Activated B cell treated with CpG ODN at 0.5 μM for 24 hours (primary cell): ENCODE measurements at regions not wholly inside any gene's neighbourhood (a gene's known extent, or its start where the extent isn't known, plus 50 kb on each side); places are given as distances from the start of the nearest gene placed in this dataset.

Experiments used
- ATAC-seq: fragments of 200-7000 bp; cut with Tn5 transposase; one replicate; pipeline ENCODE4 v1.10.0; 2021; ENCODE audit warnings: low read depth, mild to moderate bottlenecking, moderate library complexity
- CTCF ChIA-PET: fragments of 350-600 bp; sonication (Branson Sonifier 250); formaldehyde crosslinking; loops from one replicate; lab custom pipeline; 2021; ENCODE audit warnings: antibody characterized with exemption; lab: Charles Lee
- POLR2A ChIA-PET: fragments of 350-600 bp; sonication (Branson Sonifier 250); formaldehyde crosslinking; loops from one replicate; lab custom pipeline; 2021; ENCODE audit warnings: antibody characterized with exemption; lab: Charles Lee
- DNase-seq: peaks from one replicate; pipeline ENCODE4 v3.0.0; 2022
- H3K27ac Mint-ChIP-seq: one replicate; pipeline ENCODE4 v1.8.0; 2020; ENCODE audit warnings: mixed read lengths
- H3K27me3 Mint-ChIP-seq: one replicate; pipeline ENCODE4 v1.8.0; 2021; ENCODE audit warnings: mixed read lengths
- H3K36me3 Mint-ChIP-seq: one replicate; pipeline ENCODE4 v1.8.0; 2021; ENCODE audit warnings: low read depth, mixed read lengths
- H3K4me1 Mint-ChIP-seq: one replicate; pipeline ENCODE4 v1.8.0; 2021; ENCODE audit warnings: mixed read lengths
- H3K4me3 Mint-ChIP-seq: one replicate; pipeline ENCODE4 v1.8.0; 2020; ENCODE audit warnings: mild to moderate bottlenecking, mixed read lengths
- H3K9me3 Mint-ChIP-seq: one replicate; pipeline ENCODE4 v1.8.0; 2020; ENCODE audit warnings: mixed read lengths
- intact Hi-C: fragments of 100-400 bp; cut with micrococcal nuclease; formaldehyde crosslinking; loops from one replicate; pipeline ENCODE4 v1.15.1; 2024
- TF ChIP-seq, protein P1 (sequence below): fragments of 200-600 bp; IDR thresholded peaks from one replicate; pipeline ENCODE4 v1.8.0; 2022; ENCODE audit warnings: antibody characterized with exemption, mild to moderate bottlenecking

DNA sequence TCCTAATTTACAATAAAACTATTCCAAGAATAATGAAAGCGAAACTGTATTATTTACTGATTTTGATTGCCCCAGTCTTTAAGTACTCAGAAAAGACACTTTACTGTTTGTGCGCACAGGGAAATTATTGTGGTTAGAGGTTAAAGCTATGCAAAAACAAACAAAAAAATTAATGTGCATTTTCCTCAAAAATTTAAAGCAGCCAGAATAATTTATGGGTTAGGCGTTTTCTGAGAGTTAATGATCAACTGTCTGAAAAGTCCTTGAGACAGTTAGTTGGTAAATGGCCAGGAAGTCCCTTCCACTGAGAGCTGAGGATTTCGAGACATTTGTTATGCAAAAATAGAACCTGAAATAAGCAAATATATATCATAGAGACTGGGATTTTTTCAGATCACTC lies 143.3 kb downstream of the IRS1 start:
- no peak overlapping the region for H3K4me3 Mint-ChIP-seq
- intact Hi-C loops, result no loop called here
- CTCF ChIA-PET, result no interaction called here
- H3K27ac Mint-ChIP-seq, result no peak overlapping the region
- H3K36me3 Mint-ChIP-seq, result no peaks in the 10 kb centered on the region
- H3K4me1 Mint-ChIP-seq, result no peaks in the 10 kb centered on the region
- H3K9me3 Mint-ChIP-seq, result no peaks in the 10 kb centered on the region
- ATAC-seq, result no peak
- DNase-seq, result no peak
- H3K27me3 Mint-ChIP-seq, result peaks cover 4% of the 10 kb centered on the region
- TF ChIP-seq, protein P1, sequence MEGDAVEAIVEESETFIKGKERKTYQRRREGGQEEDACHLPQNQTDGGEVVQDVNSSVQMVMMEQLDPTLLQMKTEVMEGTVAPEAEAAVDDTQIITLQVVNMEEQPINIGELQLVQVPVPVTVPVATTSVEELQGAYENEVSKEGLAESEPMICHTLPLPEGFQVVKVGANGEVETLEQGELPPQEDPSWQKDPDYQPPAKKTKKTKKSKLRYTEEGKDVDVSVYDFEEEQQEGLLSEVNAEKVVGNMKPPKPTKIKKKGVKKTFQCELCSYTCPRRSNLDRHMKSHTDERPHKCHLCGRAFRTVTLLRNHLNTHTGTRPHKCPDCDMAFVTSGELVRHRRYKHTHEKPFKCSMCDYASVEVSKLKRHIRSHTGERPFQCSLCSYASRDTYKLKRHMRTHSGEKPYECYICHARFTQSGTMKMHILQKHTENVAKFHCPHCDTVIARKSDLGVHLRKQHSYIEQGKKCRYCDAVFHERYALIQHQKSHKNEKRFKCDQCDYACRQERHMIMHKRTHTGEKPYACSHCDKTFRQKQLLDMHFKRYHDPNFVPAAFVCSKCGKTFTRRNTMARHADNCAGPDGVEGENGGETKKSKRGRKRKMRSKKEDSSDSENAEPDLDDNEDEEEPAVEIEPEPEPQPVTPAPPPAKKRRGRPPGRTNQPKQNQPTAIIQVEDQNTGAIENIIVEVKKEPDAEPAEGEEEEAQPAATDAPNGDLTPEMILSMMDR, result no peak
- POLR2A ChIA-PET, result no interaction called here

DNA sequence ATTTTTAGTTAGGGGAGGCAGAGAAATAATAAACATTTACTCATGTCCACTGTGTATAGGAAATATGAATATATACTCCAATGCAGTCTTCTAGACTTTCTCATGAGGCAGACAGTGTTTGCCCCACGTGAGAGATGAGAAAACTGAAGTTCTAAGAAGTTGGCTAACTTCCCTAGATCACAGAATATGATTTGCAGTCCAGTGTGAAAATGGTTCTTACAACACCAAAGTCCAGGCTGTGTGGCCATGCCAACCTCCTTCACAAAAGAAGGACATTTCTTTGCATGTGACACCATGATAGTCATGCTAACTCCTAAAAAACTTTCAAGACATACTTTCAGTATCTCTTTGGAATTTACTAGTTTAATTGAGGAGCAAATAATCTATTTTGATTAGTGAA lies 143.7 kb downstream of the IRS1 start:
- H3K4me3 Mint-ChIP-seq, result no peak overlapping the region
- no peaks in the 10 kb centered on the region for H3K36me3 Mint-ChIP-seq
- no peak for ATAC-seq
- no peak for DNase-seq
- POLR2A ChIA-PET, result no interaction called here
- CTCF ChIA-PET, result no interaction called here
- no peaks in the 10 kb centered on the region for H3K4me1 Mint-ChIP-seq
- no peaks in the 10 kb centered on the region for H3K9me3 Mint-ChIP-seq
- intact Hi-C loops, result no loop called here
- TF ChIP-seq, protein P1, result no peak
- peaks cover 8% of the 10 kb centered on the region for H3K27me3 Mint-ChIP-seq
- no peak overlapping the region for H3K27ac Mint-ChIP-seq

DNA sequence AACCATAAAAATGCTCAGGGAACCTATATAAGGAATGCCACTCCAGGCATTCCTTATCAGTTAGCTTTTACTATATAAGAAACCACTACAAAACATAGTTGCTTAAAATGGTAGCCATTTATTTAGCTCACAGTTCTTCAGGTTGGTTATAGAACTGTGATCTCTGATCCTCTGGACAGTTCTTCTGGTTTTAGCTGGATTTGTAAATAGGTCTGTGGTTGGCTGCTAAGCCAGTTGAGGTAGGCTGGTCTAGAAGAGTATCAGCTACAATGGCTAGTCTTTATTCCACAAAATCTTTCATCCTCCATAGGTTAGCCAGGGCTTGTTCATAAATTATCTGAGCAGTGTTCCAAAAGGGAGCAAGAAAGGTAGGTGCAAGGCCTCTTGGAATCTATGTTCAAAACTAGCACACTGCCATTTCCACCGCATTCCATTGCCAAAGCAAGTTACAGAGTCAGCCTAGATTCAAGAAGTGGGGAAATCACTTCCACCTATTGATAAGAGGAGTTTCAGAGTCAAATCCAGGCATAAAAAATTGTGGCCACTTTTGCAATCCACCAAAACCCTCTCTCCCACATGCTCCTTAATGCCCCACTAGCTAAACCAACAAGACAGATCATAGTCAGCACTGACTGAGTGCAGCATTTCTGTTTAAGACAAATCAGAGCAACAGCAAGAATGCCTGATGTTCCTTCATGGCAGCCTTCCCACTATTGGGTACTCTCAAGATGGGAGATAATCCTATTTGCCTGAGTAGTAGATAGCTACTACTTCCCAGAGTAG lies 146.4 kb downstream of the IRS1 start:
- POLR2A ChIA-PET, result no interaction called here
- peaks cover 23% of the 10 kb centered on the region for H3K27me3 Mint-ChIP-seq
- TF ChIP-seq, protein P1, result no peak
- no peaks in the 10 kb centered on the region for H3K36me3 Mint-ChIP-seq
- no peak for ATAC-seq
- H3K27ac Mint-ChIP-seq, result no peak overlapping the region
- DNase-seq, result no peak
- H3K4me1 Mint-ChIP-seq, result no peaks in the 10 kb centered on the region
- H3K9me3 Mint-ChIP-seq, result peaks cover 10% of the 10 kb centered on the region
- H3K4me3 Mint-ChIP-seq, result no peak overlapping the region
- intact Hi-C loops, result no loop called here
- CTCF ChIA-PET, result no interaction called here

DNA sequence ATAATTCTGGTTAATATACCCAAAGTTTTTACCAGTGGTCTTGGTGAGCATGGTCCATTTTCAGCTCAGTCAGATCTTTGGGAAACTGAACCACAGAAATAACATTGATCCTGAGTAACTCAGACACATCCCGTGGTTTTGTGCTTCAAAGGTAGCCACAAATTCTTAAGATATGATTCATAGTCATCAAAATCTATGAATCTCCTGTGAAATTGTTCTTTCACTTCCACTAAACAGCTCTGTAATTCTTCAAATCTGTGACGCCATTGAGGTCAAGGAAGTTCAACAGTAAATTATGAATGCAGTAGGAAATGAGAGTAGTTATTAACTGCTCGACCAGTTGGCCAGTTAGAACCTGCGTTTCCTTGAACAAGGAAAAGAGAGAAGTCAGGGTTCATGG lies 147.3 kb downstream of the IRS1 start:
- H3K4me3 Mint-ChIP-seq, result no peak overlapping the region
- H3K36me3 Mint-ChIP-seq, result no peaks in the 10 kb centered on the region
- H3K9me3 Mint-ChIP-seq, result peaks cover 10% of the 10 kb centered on the region
- no peak for ATAC-seq
- ChIA-PET CTCF (no interaction called here), POLR2A (no interaction called here)
- DNase-seq, result no peak
- TF ChIP-seq, protein P1, result no peak
- no peak overlapping the region for H3K27ac Mint-ChIP-seq
- intact Hi-C loops, result no loop called here
- no peaks in the 10 kb centered on the region for H3K4me1 Mint-ChIP-seq
- peaks cover 23% of the 10 kb centered on the region for H3K27me3 Mint-ChIP-seq

DNA sequence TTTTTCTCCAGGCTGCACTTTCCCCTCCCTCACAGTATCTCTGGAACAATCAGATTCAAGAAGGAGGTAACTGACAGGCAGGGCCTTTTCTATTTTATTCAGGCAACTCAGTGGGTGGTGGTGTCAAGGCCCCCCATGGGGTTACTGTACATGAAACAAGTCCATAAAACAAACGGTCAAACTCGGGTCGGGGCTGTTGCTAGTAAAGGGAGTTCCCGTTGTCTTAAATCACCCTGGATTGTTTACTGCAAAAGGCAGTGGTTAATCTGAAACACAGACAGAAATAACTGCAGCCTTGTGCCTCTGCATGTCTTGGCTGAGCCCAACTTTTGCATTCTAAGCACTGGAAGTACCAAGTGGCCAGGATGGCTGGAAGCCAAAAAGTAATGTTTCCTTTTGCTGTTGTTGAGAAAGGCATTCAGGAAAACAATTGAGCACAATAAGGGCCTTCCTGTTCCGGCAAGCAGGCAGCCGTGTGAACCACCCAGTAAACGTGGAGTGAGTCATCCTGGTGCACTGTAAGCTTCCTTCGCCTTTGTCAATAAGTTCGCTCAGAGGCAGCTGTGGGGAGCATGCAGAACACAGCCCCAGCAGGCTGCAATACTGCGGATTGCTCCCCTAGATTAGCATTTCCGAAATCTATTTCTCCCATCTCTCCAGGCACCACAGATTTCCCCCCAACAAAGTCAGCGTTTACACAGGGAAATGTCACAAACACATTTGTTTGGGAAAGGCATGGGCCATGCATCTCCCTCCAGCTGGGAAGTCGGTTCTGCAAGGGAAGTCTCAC lies 149.6 kb downstream of the IRS1 start:
- H3K4me3 Mint-ChIP-seq, result no peak overlapping the region
- TF ChIP-seq, protein P1, result no peak
- no peak for DNase-seq
- ATAC-seq, result no peak
- intact Hi-C loops, result no loop called here
- peaks cover 10% of the 10 kb centered on the region for H3K9me3 Mint-ChIP-seq
- H3K27me3 Mint-ChIP-seq, result peaks cover 27% of the 10 kb centered on the region
- CTCF ChIA-PET, result no interaction called here
- H3K27ac Mint-ChIP-seq, result no peak overlapping the region
- POLR2A ChIA-PET, result no interaction called here
- no peaks in the 10 kb centered on the region for H3K4me1 Mint-ChIP-seq
- H3K36me3 Mint-ChIP-seq, result no peaks in the 10 kb centered on the region
